OCI-LY7 (cell line): ENCODE measurements at regions not wholly inside any gene's neighbourhood (a gene's known extent, or its start where the extent isn't known, plus 50 kb on each side); places are given as distances from the start of the nearest gene placed in this dataset.

Experiments
- BruUV-seq: library from RNA; stranded (reverse); fragments of 400-500 nt; replicated peaks from 2 replicates; lab custom pipeline; 2021; lab: Mats Ljungman, UMichigan
- CTCF ChIA-PET: fragments of 300-600 bp; sonication (Branson Sonifier 250); formaldehyde crosslinking; loops from one replicate; lab custom pipeline; 2022; ENCODE audit warnings: antibody characterized with exemption; ENCODE audit not compliant: unreplicated experiment; lab: Charles Lee
- POLR2A ChIA-PET: fragments of 300-600 bp; sonication (Branson Sonifier 250); formaldehyde crosslinking; loops from one replicate; lab custom pipeline; 2022; ENCODE audit warnings: antibody characterized with exemption; lab: Charles Lee
- DNase-seq: peaks from one replicate; pipeline ENCODE4 v3.0.0-alpha.2; 2015; ENCODE audit warnings: low spot score
- H2AFZ ChIP-seq: fragments of 200-600 bp; sonication (generic), shearing (Covaris generic); 2 replicates; pipeline ENCODE4 v1.6.1; 2014; ENCODE audit warnings: mild to moderate bottlenecking, antibody characterized with exemption, low read length, moderate library complexity
- H3K27ac ChIP-seq: fragments of 200-600 bp; sonication (generic); 2 replicates; pipeline ENCODE4 v1.5.1; 2014; ENCODE audit warnings: mixed run types, low read depth, mild to moderate bottlenecking, moderate library complexity, low read length, inconsistent platforms; ENCODE audit not compliant: poor library complexity, severe bottlenecking
- H3K36me3 ChIP-seq: fragments of 200-600 bp; sonication (generic); 2 replicates; pipeline ENCODE4 v1.6.1; 2014; ENCODE audit warnings: mild to moderate bottlenecking, antibody characterized with exemption, low read length, moderate library complexity, mixed read lengths; ENCODE audit not compliant: insufficient read depth
- H3K4me1 ChIP-seq: fragments of 200-600 bp; sonication (generic); 2 replicates; pipeline ENCODE4 v1.5.1; 2014; ENCODE audit warnings: mild to moderate bottlenecking, low read length; ENCODE audit not compliant: insufficient read depth, poor library complexity, severe bottlenecking
- H3K4me2 ChIP-seq: fragments of 200-600 bp; sonication (generic); 2 replicates; pipeline ENCODE4 v1.6.1; 2014; ENCODE audit warnings: mild to moderate bottlenecking, low read length
- H3K4me3 ChIP-seq: fragments of 200-600 bp; sonication (generic); 2 replicates; pipeline ENCODE4 v1.5.1; 2014; ENCODE audit warnings: mild to moderate bottlenecking, low read depth, low read length; ENCODE audit not compliant: poor library complexity, severe bottlenecking
- H3K79me2 ChIP-seq: fragments of 200-600 bp; sonication (generic); 2 replicates; pipeline ENCODE4 v1.6.1; 2016; ENCODE audit warnings: low read depth, mild to moderate bottlenecking, low read length, moderate library complexity, mixed read lengths; ENCODE audit not compliant: insufficient read depth
- H3K9me2 ChIP-seq: fragments of 200-600 bp; sonication (generic); 2 replicates; pipeline ENCODE4 v1.6.1; 2016; ENCODE audit warnings: mild to moderate bottlenecking, low read length, mixed read lengths; ENCODE audit not compliant: insufficient read depth
- H3K9me3 ChIP-seq: fragments of 200-600 bp; sonication (generic); 2 replicates; pipeline ENCODE4 v1.6.1; 2014; ENCODE audit warnings: mild to moderate bottlenecking, mixed run types, low read length, mixed read lengths
- H4K20me1 ChIP-seq: fragments of 200-600 bp; sonication (generic); 2 replicates; pipeline ENCODE4 v1.6.1; 2014; ENCODE audit warnings: mild to moderate bottlenecking, antibody characterized with exemption, low read length, moderate library complexity, mixed read lengths; ENCODE audit not compliant: insufficient read depth
- EZH2phosphoT487 ChIP-seq: fragments of 200-600 bp; sonication (generic); IDR thresholded peaks from 2 replicates; pipeline ENCODE4 v1.6.1; 2018; ENCODE audit warnings: low read depth, borderline replicate concordance, mild to moderate bottlenecking, mixed run types, antibody characterized with exemption, low read length, moderate library complexity, mixed read lengths
- intact Hi-C: fragments of 100-400 bp; cut with micrococcal nuclease; formaldehyde crosslinking; loops from one replicate; pipeline ENCODE4 v1.10.0; 2022; ENCODE audit not compliant: unreplicated experiment
- TF ChIP-seq, protein P1 (sequence below): fragments of 200-600 bp; sonication (generic); conservative IDR thresholded peaks from 2 replicates; pipeline ENCODE4 v1.5.1; 2014; ENCODE audit warnings: mild to moderate bottlenecking, antibody characterized with exemption, low read length, moderate library complexity, mixed read lengths

DNA sequence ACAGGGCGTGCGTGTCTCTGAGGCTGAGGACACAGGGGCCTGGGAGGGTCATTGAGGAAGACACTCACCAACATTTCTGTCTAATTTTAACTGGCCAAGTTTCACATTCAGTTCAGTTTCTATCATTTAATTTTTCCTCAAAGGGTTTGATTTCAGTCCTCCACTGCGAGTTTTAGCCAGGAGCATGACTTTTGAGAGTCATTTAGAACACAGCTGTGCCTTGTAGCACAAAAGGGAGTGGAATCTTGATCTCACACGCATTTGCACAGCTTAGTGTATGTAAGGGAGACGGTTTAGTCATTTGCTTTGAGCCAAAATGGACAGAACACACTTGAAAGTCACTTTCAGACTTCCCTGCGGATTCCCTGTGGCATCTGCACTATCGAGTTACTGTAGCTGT is 1090.8 kb downstream of the BCL11B start:
- no TSS peak for BruUV-seq
- ChIA-PET CTCF (no interaction called here), POLR2A (no interaction called here)

DNA sequence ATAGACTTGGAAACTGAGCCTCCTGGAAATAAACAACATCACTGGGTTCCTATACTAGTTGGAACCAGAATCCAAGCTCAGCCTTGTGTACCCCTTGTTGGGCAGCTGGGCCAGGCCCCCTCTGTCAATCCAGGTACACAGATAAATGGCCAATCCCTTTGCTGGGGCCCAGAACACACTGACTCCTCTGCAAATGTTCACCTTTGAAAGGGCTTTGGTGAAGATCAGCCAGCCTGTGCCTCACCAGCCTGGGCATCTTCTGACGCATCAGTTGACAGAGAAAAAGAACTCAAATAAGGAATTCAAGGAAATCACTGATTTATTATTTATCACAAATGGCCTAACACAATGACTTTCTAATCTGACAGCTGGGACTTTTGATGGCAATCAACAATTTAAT is 1090.2 kb downstream of the BCL11B start:
- no peak for DNase-seq
- POLR2A ChIA-PET: no interaction called here
- CTCF ChIA-PET: no interaction called here
- Histone ChIP-seq H3K36me3 (no peaks in the 10 kb centered on the region), H2AFZ (no peak overlapping the region), H3K27ac (no peak overlapping the region), H3K79me2 (no peaks in the 10 kb centered on the region), H3K9me3 (no peaks in the 10 kb centered on the region), H4K20me1 (no peaks in the 10 kb centered on the region), H3K4me3 (no peak overlapping the region), H3K4me1 (no peaks in the 10 kb centered on the region), H3K4me2 (no peak overlapping the region), H3K9me2 (no peaks in the 10 kb centered on the region)
- no TSS peak for BruUV-seq
- TF ChIP-seq, protein P1, sequence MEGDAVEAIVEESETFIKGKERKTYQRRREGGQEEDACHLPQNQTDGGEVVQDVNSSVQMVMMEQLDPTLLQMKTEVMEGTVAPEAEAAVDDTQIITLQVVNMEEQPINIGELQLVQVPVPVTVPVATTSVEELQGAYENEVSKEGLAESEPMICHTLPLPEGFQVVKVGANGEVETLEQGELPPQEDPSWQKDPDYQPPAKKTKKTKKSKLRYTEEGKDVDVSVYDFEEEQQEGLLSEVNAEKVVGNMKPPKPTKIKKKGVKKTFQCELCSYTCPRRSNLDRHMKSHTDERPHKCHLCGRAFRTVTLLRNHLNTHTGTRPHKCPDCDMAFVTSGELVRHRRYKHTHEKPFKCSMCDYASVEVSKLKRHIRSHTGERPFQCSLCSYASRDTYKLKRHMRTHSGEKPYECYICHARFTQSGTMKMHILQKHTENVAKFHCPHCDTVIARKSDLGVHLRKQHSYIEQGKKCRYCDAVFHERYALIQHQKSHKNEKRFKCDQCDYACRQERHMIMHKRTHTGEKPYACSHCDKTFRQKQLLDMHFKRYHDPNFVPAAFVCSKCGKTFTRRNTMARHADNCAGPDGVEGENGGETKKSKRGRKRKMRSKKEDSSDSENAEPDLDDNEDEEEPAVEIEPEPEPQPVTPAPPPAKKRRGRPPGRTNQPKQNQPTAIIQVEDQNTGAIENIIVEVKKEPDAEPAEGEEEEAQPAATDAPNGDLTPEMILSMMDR: no peak
- TF ChIP-seq EZH2phosphoT487: no peak
- intact Hi-C loops: no loop called here

More for the DNA sequence above, 1090.8 kb downstream of the BCL11B start:
- no peaks in the 10 kb centered on the region for H3K9me3 ChIP-seq
- no peaks in the 10 kb centered on the region for H3K9me2 ChIP-seq
- no peak for TF ChIP-seq EZH2phosphoT487
- TF ChIP-seq, protein P1: no peak
- H4K20me1 ChIP-seq: no peaks in the 10 kb centered on the region
- H2AFZ ChIP-seq: no peak overlapping the region
- DNase-seq: no peak
- no peaks in the 10 kb centered on the region for H3K36me3 ChIP-seq
- intact Hi-C loops: no loop called here
- H3K4me3 ChIP-seq: no peak overlapping the region
- H3K4me1 ChIP-seq: no peaks in the 10 kb centered on the region
- no peak overlapping the region for H3K27ac ChIP-seq
- no peak overlapping the region for H3K4me2 ChIP-seq
- H3K79me2 ChIP-seq: no peaks in the 10 kb centered on the region

DNA sequence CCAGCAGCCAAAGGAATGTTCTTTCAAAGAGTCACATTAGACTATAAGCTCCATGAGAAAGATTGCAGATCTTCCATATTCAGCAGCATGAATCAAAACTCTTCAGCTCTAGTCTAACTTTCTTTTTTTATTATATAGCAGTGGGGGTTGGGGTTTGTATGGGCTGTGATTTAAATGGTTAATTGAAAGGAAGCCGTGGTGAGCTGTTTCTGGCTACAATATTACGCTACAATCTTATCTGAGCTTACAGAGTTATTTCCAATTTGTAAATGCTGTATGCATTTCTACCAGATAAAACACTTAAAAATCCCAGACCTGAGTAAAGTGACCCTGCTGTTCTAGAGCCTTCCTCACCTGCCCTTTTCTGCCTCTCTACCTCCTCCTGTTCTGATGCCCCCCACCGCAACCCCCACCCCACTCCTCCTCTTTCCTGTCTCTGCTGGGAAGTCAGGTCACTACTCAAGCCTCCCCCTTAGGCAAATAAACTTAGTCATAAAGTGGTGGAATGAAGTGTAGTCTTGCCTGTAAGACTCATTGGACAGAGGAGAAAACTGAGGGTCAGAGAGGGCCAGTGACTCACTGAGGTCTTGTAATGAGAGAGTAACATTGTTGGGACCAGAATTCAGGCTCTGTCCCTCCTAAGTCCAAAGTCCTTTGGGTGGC is 1089.5 kb downstream of the BCL11B start:
- Histone ChIP-seq H3K4me2 (no peak overlapping the region), H3K9me2 (no peaks in the 10 kb centered on the region), H3K4me1 (no peaks in the 10 kb centered on the region), H3K27ac (no peak overlapping the region), H3K79me2 (no peaks in the 10 kb centered on the region), H3K9me3 (no peaks in the 10 kb centered on the region), H2AFZ (no peak overlapping the region), H4K20me1 (no peaks in the 10 kb centered on the region), H3K4me3 (no peak overlapping the region), H3K36me3 (no peaks in the 10 kb centered on the region)
- no peak for TF ChIP-seq EZH2phosphoT487
- TF ChIP-seq, protein P1: no peak
- DNase-seq: no peak
- no TSS peak for BruUV-seq
- CTCF ChIA-PET: no interaction called here
- POLR2A ChIA-PET: interaction anchor here (0.5 kb wide), 1 partner anchor 15 kb away, joined by 3 read pairs; no protein-coding TSS in a partner anchor
- intact Hi-C loops: no loop called here
